GM23338 (cell line): ENCODE measurements at regions not wholly inside any gene's neighbourhood (a gene's known extent, or its start where the extent isn't known, plus 50 kb on each side); places are given as distances from the start of the nearest gene placed in this dataset.

Experiments used
- ATAC-seq: fragments of 200-7000 bp; cut with Tn5 transposase; 3 replicates; pipeline ENCODE4 v1.9.1; 2020
- DNase-seq: peaks from one replicate; pipeline ENCODE4 v3.0.0-alpha.2; 2015; ENCODE audit warnings: low spot score
- H2AFZ ChIP-seq: fragments of 200-600 bp; sonication (generic); 2 replicates; pipeline ENCODE4 v1.8.0; 2016; ENCODE audit warnings: antibody characterized with exemption, mild to moderate bottlenecking, moderate library complexity
- H3F3A ChIP-seq: fragments of 200-600 bp; sonication (generic); replicated peaks from 2 replicates; pipeline ENCODE4 v1.8.0; 2017; ENCODE audit warnings: antibody characterized with exemption, mixed run types, low read depth
- H3K27ac ChIP-seq: fragments of 200-600 bp; sonication (generic); 2 replicates; pipeline ENCODE4 v1.6.1; 2016; ENCODE audit warnings: low read depth
- H3K27me3 ChIP-seq: fragments of 200-600 bp; sonication (generic); 2 replicates; pipeline ENCODE4 v1.8.0; 2016; ENCODE audit warnings: mild to moderate bottlenecking, mixed run types, moderate library complexity; ENCODE audit not compliant: insufficient read depth
- H3K36me3 ChIP-seq: fragments of 200-600 bp; sonication (generic); 2 replicates; pipeline ENCODE4 v1.8.0; 2016; ENCODE audit warnings: mild to moderate bottlenecking; ENCODE audit not compliant: insufficient read depth
- H3K4me1 ChIP-seq: fragments of 200-600 bp; sonication (generic); 2 replicates; pipeline ENCODE4 v1.8.0; 2016; ENCODE audit warnings: mild to moderate bottlenecking, moderate library complexity; ENCODE audit not compliant: insufficient read depth
- H3K4me2 ChIP-seq: fragments of 200-600 bp; sonication (generic); 2 replicates; pipeline ENCODE4 v1.7.1; 2017; ENCODE audit warnings: mixed run types
- H3K4me3 ChIP-seq: fragments of 200-600 bp; sonication (generic); 2 replicates; pipeline ENCODE4 v1.6.1; 2016; ENCODE audit warnings: mixed run types
- H3K79me2 ChIP-seq: fragments of 200-600 bp; sonication (generic); replicated peaks from 2 replicates; pipeline ENCODE4 v1.8.0; 2017; ENCODE audit warnings: mild to moderate bottlenecking; ENCODE audit not compliant: insufficient read depth
- H3K9me2 ChIP-seq: fragments of 200-600 bp; sonication (generic); 2 replicates; pipeline ENCODE4 v1.8.0; 2017; ENCODE audit not compliant: insufficient read depth
- H4K20me1 ChIP-seq: fragments of 200-600 bp; sonication (generic); replicated peaks from 2 replicates; pipeline ENCODE4 v1.8.0; 2017; ENCODE audit warnings: mild to moderate bottlenecking; ENCODE audit not compliant: insufficient read depth
- H3K27ac Mint-ChIP-seq: 2 replicates; pipeline ENCODE4 v1.8.0; 2020; ENCODE audit warnings: inconsistent platforms, mild to moderate bottlenecking, moderate library complexity, mixed read lengths
- H3K27me3 Mint-ChIP-seq: 3 replicates; pipeline ENCODE4 v1.8.0; 2022; ENCODE audit warnings: low read depth, mild to moderate bottlenecking, moderate library complexity, mixed read lengths, inconsistent platforms; ENCODE audit not compliant: insufficient read depth, poor library complexity
- H3K36me3 Mint-ChIP-seq: 3 replicates; pipeline ENCODE4 v1.8.0; 2021; ENCODE audit warnings: low read depth, mild to moderate bottlenecking, inconsistent platforms, moderate library complexity, mixed read lengths
- H3K4me1 Mint-ChIP-seq: 3 replicates; pipeline ENCODE4 v1.8.0; 2020; ENCODE audit warnings: mild to moderate bottlenecking, inconsistent platforms, mixed read lengths
- H3K4me3 Mint-ChIP-seq: 3 replicates; pipeline ENCODE4 v1.8.0; 2021; ENCODE audit warnings: moderate library complexity, mild to moderate bottlenecking, inconsistent platforms, mixed read lengths
- H3K9me3 Mint-ChIP-seq: 3 replicates; pipeline ENCODE4 v1.8.0; 2020; ENCODE audit warnings: moderate library complexity, mild to moderate bottlenecking, inconsistent platforms, mixed read lengths
- CTCF ChIP-seq, 2 experiments: fragments of 200-600 bp in 1 of 2; sonication (generic) in 1 of 2; conservative IDR thresholded peaks; 2 replicates each; pipeline versions ENCODE4 v1.5.1 to v1.6.1; 2016 to 2017; ENCODE audit warnings: antibody characterized with exemption in 2 of 2, low read depth in 2 of 2, mild to moderate bottlenecking in 2 of 2, moderate library complexity in 1 of 2
- ETS1 ChIP-seq: IDR thresholded peaks from 2 replicates; pipeline ENCODE4 v1.6.1; 2016; ENCODE audit warnings: antibody characterized with exemption
- REST ChIP-seq: IDR thresholded peaks from one replicate; pipeline ENCODE4 v1.6.1; 2018; ENCODE audit warnings: antibody characterized with exemption; ENCODE audit not compliant: unreplicated experiment
- ZNF462 ChIP-seq: fragments of 250-450 bp; sonication (Bioruptor Pico); IDR thresholded peaks from 2 replicates; pipeline ENCODE4 v1.5.0; 2020; ENCODE audit warnings: mild to moderate bottlenecking, moderate library complexity

- H3K4me2 ChIP-seq, result no peak overlapping the region
- TF ChIP-seq CTCF (conservative IDR thresholded peaks at IDR 0.05; ENCODE audit: low read depth in 2 of 2) (no peak), ETS1 (no peak), REST (no peak), ZNF462 (CRISPR knock-in tag) (peak; percentile 96)
- H3K79me2 ChIP-seq, result no peaks in the 10 kb centered on the region
- Mint-ChIP-seq H3K4me1 (peaks cover 53% of the 10 kb centered on the region), H3K9me3 (no peaks in the 10 kb centered on the region), H3K27me3 (peaks cover 3% of the 10 kb centered on the region), H3K36me3 (no peaks in the 10 kb centered on the region), H3K4me3 (no peak overlapping the region), H3K27ac (no peak overlapping the region)
- no peak overlapping the region for H3K4me3 ChIP-seq
- H3K9me2 ChIP-seq, result peaks cover 8% of the 10 kb centered on the region; the same call in 1 of the 2 replicates
- no peaks in the 10 kb centered on the region for H3K27me3 ChIP-seq
- peaks cover 49% of the 10 kb centered on the region for H3K4me1 ChIP-seq
- DNase-seq, result peak; percentile 40
- H3F3A ChIP-seq, result no peaks in the 10 kb centered on the region
- no peak overlapping the region for H2AFZ ChIP-seq
- no peaks in the 10 kb centered on the region for H3K36me3 ChIP-seq
- no peaks in the 10 kb centered on the region for H4K20me1 ChIP-seq
- ATAC-seq, result peak; percentile 49
- H3K27ac ChIP-seq, result no peak overlapping the region
These were observed 494.7 kb downstream of the STK39 start for GRCh38 chr2:167752734-167753133.
